Mesothelial cell of epicardium (in vitro differentiated cells): ENCODE measurements at regions not wholly inside any gene's neighbourhood (a gene's known extent, or its start where the extent isn't known, plus 50 kb on each side); places are given as distances from the start of the nearest gene placed in this dataset.
"Not testable (repeated sequence)": the region's sequence is repeated elsewhere in the genome, so short reads cannot be mapped to it uniquely, and the experiment has no call there.

Experiments used
- DNase-seq, 2 experiments: peaks; one replicate each; pipeline ENCODE4 v3.0.0; 2021; ENCODE audit warnings: low spot score in 2 of 2; ENCODE audit not compliant: unreplicated experiment in 2 of 2
- H3K27ac Mint-ChIP-seq: 2 replicates; pipeline ENCODE4 v1.8.0; 2021; ENCODE audit warnings: mixed read lengths
- H3K27me3 Mint-ChIP-seq: 2 replicates; pipeline ENCODE4 v1.8.0; 2021; ENCODE audit warnings: low read depth, mixed read lengths
- H3K36me3 Mint-ChIP-seq: 2 replicates; pipeline ENCODE4 v1.8.0; 2021; ENCODE audit warnings: mixed read lengths
- H3K4me1 Mint-ChIP-seq: 2 replicates; pipeline ENCODE4 v1.8.0; 2021; ENCODE audit warnings: mixed read lengths
- H3K4me3 Mint-ChIP-seq: 2 replicates; pipeline ENCODE4 v1.8.0; 2021; ENCODE audit warnings: mild to moderate bottlenecking, moderate library complexity, mixed read lengths
- H3K9me3 Mint-ChIP-seq: 2 replicates; pipeline ENCODE4 v1.8.0; 2021; ENCODE audit warnings: mixed read lengths
- CTCF ChIP-seq: fragments of 200-600 bp; sonication (generic); IDR thresholded peaks from one replicate; pipeline ENCODE4 v1.5.0; 2021; ENCODE audit warnings: antibody characterized with exemption; ENCODE audit not compliant: unreplicated experiment

GRCh38 chr1:104125970-104126369, 376.3 kb downstream of the AMY1C start:
- Mint-ChIP-seq H3K27me3 (no peaks in the 10 kb centered on the region), H3K36me3 (no peaks in the 10 kb centered on the region), H3K27ac (no peak overlapping the region), H3K4me3 (no peak overlapping the region), H3K9me3 (no peaks in the 10 kb centered on the region), H3K4me1 (peaks cover 3% of the 10 kb centered on the region)
- TF ChIP-seq CTCF, result no peak
- DNase-seq, result no peak

GRCh38 chr1:104132382-104132973, 382.8 kb downstream of the AMY1C start:
- no peaks in the 10 kb centered on the region for H3K9me3 Mint-ChIP-seq
- no peak overlapping the region for H3K4me3 Mint-ChIP-seq
- peak; percentile 48 for TF ChIP-seq CTCF
- H3K27me3 Mint-ChIP-seq, result no peaks in the 10 kb centered on the region
- no peak overlapping the region for H3K27ac Mint-ChIP-seq
- H3K4me1 Mint-ChIP-seq, result peaks cover 3% of the 10 kb centered on the region
- DNase-seq, result no peak
- no peaks in the 10 kb centered on the region for H3K36me3 Mint-ChIP-seq

- not testable (repeated sequence) for H3K36me3 Mint-ChIP-seq, H3K27me3 Mint-ChIP-seq, H3K9me3 Mint-ChIP-seq, DNase-seq, H3K4me3 Mint-ChIP-seq, H3K27ac Mint-ChIP-seq, H3K4me1 Mint-ChIP-seq
Measured at GRCh38 chr1:104135036-104135435, 385.3 kb downstream of the AMY1C start.

- Mint-ChIP-seq H3K9me3 (no peaks in the 10 kb centered on the region), H3K4me3 (no peak overlapping the region), H3K27ac (no peak overlapping the region), H3K4me1 (no peaks in the 10 kb centered on the region), H3K27me3 (no peaks in the 10 kb centered on the region), H3K36me3 (no peaks in the 10 kb centered on the region)
- no peak for DNase-seq
- no peak for TF ChIP-seq CTCF
Measured at GRCh38 chr1:104136621-104137020, 386.9 kb downstream of the AMY1C start.

- DNase-seq, result no peak
- Mint-ChIP-seq H3K4me1 (no peaks in the 10 kb centered on the region), H3K4me3 (no peak overlapping the region), H3K9me3 (peaks cover 5% of the 10 kb centered on the region), H3K27me3 (no peaks in the 10 kb centered on the region), H3K27ac (no peak overlapping the region), H3K36me3 (no peaks in the 10 kb centered on the region)
- no peak for TF ChIP-seq CTCF
Measured at GRCh38 chr1:104156738-104157137, 407.0 kb downstream of the AMY1C start.

GRCh38 chr1:104163912-104164476, 414.3 kb downstream of the AMY1C start:
- Mint-ChIP-seq H3K4me1 (no peaks in the 10 kb centered on the region), H3K4me3 (no peak overlapping the region), H3K27ac (no peak overlapping the region), H3K9me3 (no peaks in the 10 kb centered on the region), H3K36me3 (no peaks in the 10 kb centered on the region), H3K27me3 (no peaks in the 10 kb centered on the region)
- no peak for DNase-seq
- TF ChIP-seq CTCF, result no peak
